Transverse colon (tissue), 4 donors: ENCODE measurements at regions not wholly inside any gene's neighbourhood (a gene's known extent, or its start where the extent isn't known, plus 50 kb on each side); places are given as distances from the start of the nearest gene placed in this dataset.

Experiments
- DNase-seq: peaks from one replicate; pipeline ENCODE4 v3.0.0-alpha.2; 2019
- H3K27ac ChIP-seq, 4 donors: fragments of 200-600 bp; sonication (generic); 2 replicates each; pipeline ENCODE4 v1.5.1; 2016 to 2018; ENCODE audit warnings: inconsistent platforms in 4 of 4
- H3K27me3 ChIP-seq: fragments of 200-600 bp; sonication (generic); 2 replicates; pipeline ENCODE4 v1.5.1; 2017; ENCODE audit warnings: inconsistent platforms
- H3K36me3 ChIP-seq, 4 donors: fragments of 200-600 bp; sonication (generic); 2 replicates each; pipeline ENCODE4 v1.5.1; 2017 to 2019; ENCODE audit warnings: inconsistent platforms in 4 of 4
- H3K4me1 ChIP-seq, 4 donors: fragments of 200-600 bp; sonication (generic); 2 replicates each; pipeline ENCODE4 v1.5.1; 2017 to 2020; ENCODE audit warnings: inconsistent platforms in 4 of 4
- H3K4me3 ChIP-seq, 4 donors: fragments of 200-600 bp; sonication (generic); 1 replicate in 1 of 4; 2 replicates in 3 of 4; pipeline versions ENCODE4 v1.5.1 to v1.6.1; 2017 to 2019; ENCODE audit warnings: inconsistent platforms in 4 of 4
- H3K9me3 ChIP-seq, 2 donors: fragments of 200-600 bp; sonication (generic); 2 replicates each; pipeline ENCODE4 v1.5.1; 2017 to 2019; ENCODE audit warnings: inconsistent platforms in 2 of 2
- EP300 ChIP-seq: sonication (generic); formaldehyde crosslinking; IDR thresholded peaks from one replicate; pipeline ENCODE4 v1.6.1; 2017; ENCODE audit warnings: antibody characterized with exemption, low read depth
- POLR2A ChIP-seq: fragments of 450-650 bp; IDR thresholded peaks from one replicate; pipeline ENCODE4 v1.6.1; 2016; ENCODE audit warnings: antibody characterized with exemption, mild to moderate bottlenecking, moderate library complexity
- POLR2AphosphoS5 ChIP-seq, 3 donors: sonication (generic); formaldehyde crosslinking; IDR thresholded peaks; one replicate each; pipeline ENCODE4 v1.6.1; 2016; ENCODE audit warnings: antibody characterized with exemption in 3 of 3
- WGBS, 2 donors: methylation state at CpG; one replicate each; pipeline ENCODE4 v1.1.5; 2018; ENCODE audit warnings: low coverage in 1 of 2; 5-methylcytosine and 5-hydroxymethylcytosine counted together
- in situ Hi-C, 4 donors: fragments of 200-750 bp; cut with MboI; loops; one replicate each; pipeline versions ENCODE4 v1.15.0 to v1.15.1; 2017; ENCODE audit warnings: low sequenced_read_pairs in 3 of 4, low pct_ligation_motif_present in 1 of 4, low pct_unique_long_range_greater_than_20kb in 1 of 4
- intact Hi-C: fragments of 100-400 bp; cut with DNase I; formaldehyde crosslinking; loops from one replicate; pipeline ENCODE4 v1.15.1; 2023; ENCODE audit warnings: low total_unique reads
- TF ChIP-seq, protein P1 (sequence below), 5 experiments: fragments of 200-600 bp in 3 of 5; fragments of 450-650 bp in 2 of 5; sonication (generic) in 3 of 5; IDR thresholded peaks; 1 replicate in 2 of 5; 2 replicates in 3 of 5; pipeline ENCODE4 v1.5.1; 2016 to 2017; ENCODE audit warnings: antibody characterized with exemption in 5 of 5, inconsistent platforms in 3 of 5, mild to moderate bottlenecking in 2 of 5, moderate library complexity in 1 of 5

DNA sequence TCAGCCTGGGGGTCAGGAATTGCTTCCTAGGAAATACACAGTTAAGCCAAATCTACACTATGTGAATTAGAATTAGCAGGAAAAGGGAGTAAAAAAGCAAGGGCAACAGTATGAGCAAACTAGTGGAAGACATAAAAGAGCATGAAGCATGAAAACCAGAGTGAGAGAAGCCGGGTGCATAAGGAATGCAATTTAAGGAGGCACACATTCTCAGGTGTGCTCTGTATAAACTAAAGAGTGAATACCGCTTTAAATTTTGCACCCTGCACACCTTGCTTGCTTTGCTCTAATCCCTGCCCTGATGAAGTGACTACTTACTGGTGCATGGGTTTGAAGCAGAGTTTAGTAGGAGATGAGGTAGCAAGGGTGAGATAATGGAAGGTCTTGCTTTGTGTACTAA lies 65.7 kb upstream of the EPHA4 start:
- WGBS, 2 donors, result 77 to 94% methylated on average over 2 of the region's 2 CpGs
- Histone ChIP-seq H3K27ac (no peak overlapping the region), H3K4me1 (no peaks in the 10 kb centered on the region), H3K27me3 (no peaks in the 10 kb centered on the region), H3K4me3 (no peak overlapping the region), H3K9me3 (no peaks in the 10 kb centered on the region), H3K36me3 (no peaks in the 10 kb centered on the region)
- DNase-seq, result no peak
- intact Hi-C loops, result no loop called here
- TF ChIP-seq, protein P1, sequence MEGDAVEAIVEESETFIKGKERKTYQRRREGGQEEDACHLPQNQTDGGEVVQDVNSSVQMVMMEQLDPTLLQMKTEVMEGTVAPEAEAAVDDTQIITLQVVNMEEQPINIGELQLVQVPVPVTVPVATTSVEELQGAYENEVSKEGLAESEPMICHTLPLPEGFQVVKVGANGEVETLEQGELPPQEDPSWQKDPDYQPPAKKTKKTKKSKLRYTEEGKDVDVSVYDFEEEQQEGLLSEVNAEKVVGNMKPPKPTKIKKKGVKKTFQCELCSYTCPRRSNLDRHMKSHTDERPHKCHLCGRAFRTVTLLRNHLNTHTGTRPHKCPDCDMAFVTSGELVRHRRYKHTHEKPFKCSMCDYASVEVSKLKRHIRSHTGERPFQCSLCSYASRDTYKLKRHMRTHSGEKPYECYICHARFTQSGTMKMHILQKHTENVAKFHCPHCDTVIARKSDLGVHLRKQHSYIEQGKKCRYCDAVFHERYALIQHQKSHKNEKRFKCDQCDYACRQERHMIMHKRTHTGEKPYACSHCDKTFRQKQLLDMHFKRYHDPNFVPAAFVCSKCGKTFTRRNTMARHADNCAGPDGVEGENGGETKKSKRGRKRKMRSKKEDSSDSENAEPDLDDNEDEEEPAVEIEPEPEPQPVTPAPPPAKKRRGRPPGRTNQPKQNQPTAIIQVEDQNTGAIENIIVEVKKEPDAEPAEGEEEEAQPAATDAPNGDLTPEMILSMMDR (IDR thresholded peaks at IDR 0.05), result no peak
- no peak for TF ChIP-seq EP300
- TF ChIP-seq POLR2A, result no peak
- TF ChIP-seq POLR2AphosphoS5 (IDR thresholded peaks at IDR 0.05), result no peak
- in situ Hi-C loops, result no loop called here

DNA sequence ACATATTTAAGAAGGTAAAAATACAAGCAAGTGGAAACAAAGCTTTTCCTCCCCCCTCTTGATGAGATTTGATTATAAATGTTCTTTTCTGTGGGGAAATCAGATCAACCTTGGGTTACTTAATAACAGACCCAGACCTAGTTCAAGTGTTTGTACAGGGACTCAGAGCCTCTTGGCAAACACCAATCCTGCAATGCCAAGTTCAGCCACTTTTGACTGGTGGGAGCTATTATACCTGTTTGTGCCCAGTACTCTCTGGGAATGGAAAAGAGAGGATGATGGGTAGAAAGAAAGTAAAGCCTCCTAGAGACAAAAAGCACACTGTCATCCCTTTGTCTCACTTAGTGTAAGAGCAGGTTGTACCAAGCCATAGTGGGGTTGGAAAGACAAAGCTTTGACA lies 63.8 kb upstream of the EPHA4 start:
- intact Hi-C loops, result no loop called here

DNA sequence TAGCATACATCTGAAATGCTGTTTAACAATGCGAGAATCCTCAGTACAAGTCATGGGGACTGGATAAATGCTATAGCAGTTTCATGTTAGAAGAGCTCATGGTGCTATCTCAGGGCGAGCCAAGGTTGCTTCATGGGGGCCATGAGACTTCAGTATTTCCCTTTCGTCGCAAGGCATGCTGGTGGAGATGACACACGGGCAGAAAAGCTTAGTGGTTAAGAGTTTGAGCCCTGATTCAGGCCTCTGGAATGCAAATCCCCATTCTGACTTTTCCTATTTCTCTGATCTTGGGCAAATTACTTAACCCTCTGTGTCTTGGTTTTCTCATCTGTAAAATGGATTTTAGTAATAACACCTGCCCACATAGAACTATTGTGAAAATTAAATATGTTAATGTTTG lies 57.4 kb upstream of the EPHA4 start:
- Histone ChIP-seq H3K4me1 (no peaks in the 10 kb centered on the region), H3K27me3 (no peaks in the 10 kb centered on the region), H3K27ac (no peak overlapping the region), H3K4me3 (no peak overlapping the region), H3K9me3 (no peaks in the 10 kb centered on the region), H3K36me3 (no peaks in the 10 kb centered on the region)
- 82 to 86% methylated on average over 3 to 5 of the region's 5 CpGs for WGBS, 2 donors
- no peak for TF ChIP-seq POLR2AphosphoS5 (IDR thresholded peaks at IDR 0.05)
- TF ChIP-seq, protein P1 (IDR thresholded peaks at IDR 0.05), result no peak
- no peak for DNase-seq
- in situ Hi-C loops (no loop called here), intact Hi-C loops (no loop called here)

More for the DNA sequence above, 63.8 kb upstream of the EPHA4 start:
- TF ChIP-seq POLR2AphosphoS5 (IDR thresholded peaks at IDR 0.05), result no peak
- TF ChIP-seq, protein P1 (IDR thresholded peaks at IDR 0.05), result peak in 1 of 5 experiments; percentile 4
- TF ChIP-seq POLR2A, result no peak
- TF ChIP-seq EP300, result no peak
- H3K27me3 ChIP-seq, result no peaks in the 10 kb centered on the region
- H3K36me3 ChIP-seq, result no peaks in the 10 kb centered on the region
- no peak overlapping the region for H3K4me3 ChIP-seq
- H3K9me3 ChIP-seq, result no peaks in the 10 kb centered on the region
- no peak overlapping the region for H3K27ac ChIP-seq
- in situ Hi-C loops, result no loop called here
- no peaks in the 10 kb centered on the region for H3K4me1 ChIP-seq
- DNase-seq, result no peak

DNA sequence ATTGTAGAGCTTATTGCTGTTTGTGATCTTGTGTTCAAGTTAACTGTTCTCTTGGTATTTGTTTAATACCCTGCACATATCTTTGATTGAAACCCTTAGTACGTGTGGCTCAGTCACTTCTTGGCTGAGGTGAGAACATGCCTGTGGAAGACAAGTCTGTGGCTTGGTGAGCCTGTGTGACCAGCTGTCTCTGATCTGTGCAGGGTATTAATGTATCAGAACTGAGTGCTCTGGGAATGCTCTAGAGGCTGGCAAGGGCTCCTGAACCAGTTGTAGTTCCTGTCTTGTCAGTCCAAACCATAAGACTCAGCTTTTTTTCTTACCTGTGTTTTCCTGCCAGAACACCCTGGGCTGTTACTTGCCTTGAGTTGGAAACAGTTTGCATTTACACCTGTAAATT lies 52.4 kb upstream of the EPHA4 start:
- Histone ChIP-seq H3K4me1 (no peaks in the 10 kb centered on the region), H3K27me3 (no peaks in the 10 kb centered on the region), H3K27ac (no peak overlapping the region), H3K36me3 (no peaks in the 10 kb centered on the region), H3K9me3 (no peaks in the 10 kb centered on the region), H3K4me3 (no peak overlapping the region)
- intact Hi-C loops (no loop called here), in situ Hi-C loops (no loop called here)
- no peak for DNase-seq
- TF ChIP-seq, protein P1 (IDR thresholded peaks at IDR 0.05), result no peak
- TF ChIP-seq POLR2A (no peak), EP300 (no peak), POLR2AphosphoS5 (IDR thresholded peaks at IDR 0.05) (no peak)
- WGBS, 2 donors, result 68% methylated on average over 1 of the region's 1 CpG; no CpG with 5 or more reads in 1 of the 2 donors
